ENCODE measurements at regions not wholly inside any gene's neighbourhood (a gene's known extent, or its start where the extent isn't known, plus 50 kb on each side); places are given as distances from the start of the nearest gene placed in this dataset.

DNA sequence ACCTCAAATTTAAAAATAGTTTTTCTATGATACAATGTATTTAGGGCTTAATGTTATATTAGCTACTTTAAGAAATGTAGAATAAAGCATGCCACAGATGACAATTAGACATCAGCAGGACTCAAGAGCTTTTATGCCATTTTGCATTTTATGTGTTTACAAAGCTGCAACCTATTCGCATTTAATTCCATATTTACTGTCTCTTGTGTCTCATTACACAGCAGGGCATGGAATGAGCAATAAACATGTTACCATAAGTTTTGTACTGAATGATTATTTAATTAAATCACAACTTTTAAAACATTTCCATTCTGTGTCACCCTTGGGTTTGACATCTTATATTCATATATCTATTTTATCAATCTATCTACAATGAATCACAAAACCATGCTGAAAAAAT lies 1756.9 kb downstream of the PCDH9 start:
- TF ChIP-seq ATF1 (CRISPR knock-in tag; IDR thresholded peaks at IDR 0.05) (no peak), JUN (CRISPR knock-in tag; IDR thresholded peaks at IDR 0.05) (no peak), ZNF121 (CRISPR knock-in tag; IDR thresholded peaks at IDR 0.05) (no peak), ZNF263 (CRISPR knock-in tag; IDR thresholded peaks at IDR 0.05; ENCODE audit: low read depth) (no peak), TEAD4 (CRISPR knock-in tag; IDR thresholded peaks at IDR 0.05) (no peak), CREB1 (CRISPR knock-in tag; IDR thresholded peaks at IDR 0.05) (no peak)
- TF ChIP-seq, protein P1, sequence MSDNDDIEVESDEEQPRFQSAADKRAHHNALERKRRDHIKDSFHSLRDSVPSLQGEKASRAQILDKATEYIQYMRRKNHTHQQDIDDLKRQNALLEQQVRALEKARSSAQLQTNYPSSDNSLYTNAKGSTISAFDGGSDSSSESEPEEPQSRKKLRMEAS (CRISPR knock-in tag; IDR thresholded peaks at IDR 0.05) = no peak
- TF ChIP-seq, protein P2, sequence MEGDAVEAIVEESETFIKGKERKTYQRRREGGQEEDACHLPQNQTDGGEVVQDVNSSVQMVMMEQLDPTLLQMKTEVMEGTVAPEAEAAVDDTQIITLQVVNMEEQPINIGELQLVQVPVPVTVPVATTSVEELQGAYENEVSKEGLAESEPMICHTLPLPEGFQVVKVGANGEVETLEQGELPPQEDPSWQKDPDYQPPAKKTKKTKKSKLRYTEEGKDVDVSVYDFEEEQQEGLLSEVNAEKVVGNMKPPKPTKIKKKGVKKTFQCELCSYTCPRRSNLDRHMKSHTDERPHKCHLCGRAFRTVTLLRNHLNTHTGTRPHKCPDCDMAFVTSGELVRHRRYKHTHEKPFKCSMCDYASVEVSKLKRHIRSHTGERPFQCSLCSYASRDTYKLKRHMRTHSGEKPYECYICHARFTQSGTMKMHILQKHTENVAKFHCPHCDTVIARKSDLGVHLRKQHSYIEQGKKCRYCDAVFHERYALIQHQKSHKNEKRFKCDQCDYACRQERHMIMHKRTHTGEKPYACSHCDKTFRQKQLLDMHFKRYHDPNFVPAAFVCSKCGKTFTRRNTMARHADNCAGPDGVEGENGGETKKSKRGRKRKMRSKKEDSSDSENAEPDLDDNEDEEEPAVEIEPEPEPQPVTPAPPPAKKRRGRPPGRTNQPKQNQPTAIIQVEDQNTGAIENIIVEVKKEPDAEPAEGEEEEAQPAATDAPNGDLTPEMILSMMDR (IDR thresholded peaks at IDR 0.05) = no peak
- TF ChIP-seq, protein P3, sequence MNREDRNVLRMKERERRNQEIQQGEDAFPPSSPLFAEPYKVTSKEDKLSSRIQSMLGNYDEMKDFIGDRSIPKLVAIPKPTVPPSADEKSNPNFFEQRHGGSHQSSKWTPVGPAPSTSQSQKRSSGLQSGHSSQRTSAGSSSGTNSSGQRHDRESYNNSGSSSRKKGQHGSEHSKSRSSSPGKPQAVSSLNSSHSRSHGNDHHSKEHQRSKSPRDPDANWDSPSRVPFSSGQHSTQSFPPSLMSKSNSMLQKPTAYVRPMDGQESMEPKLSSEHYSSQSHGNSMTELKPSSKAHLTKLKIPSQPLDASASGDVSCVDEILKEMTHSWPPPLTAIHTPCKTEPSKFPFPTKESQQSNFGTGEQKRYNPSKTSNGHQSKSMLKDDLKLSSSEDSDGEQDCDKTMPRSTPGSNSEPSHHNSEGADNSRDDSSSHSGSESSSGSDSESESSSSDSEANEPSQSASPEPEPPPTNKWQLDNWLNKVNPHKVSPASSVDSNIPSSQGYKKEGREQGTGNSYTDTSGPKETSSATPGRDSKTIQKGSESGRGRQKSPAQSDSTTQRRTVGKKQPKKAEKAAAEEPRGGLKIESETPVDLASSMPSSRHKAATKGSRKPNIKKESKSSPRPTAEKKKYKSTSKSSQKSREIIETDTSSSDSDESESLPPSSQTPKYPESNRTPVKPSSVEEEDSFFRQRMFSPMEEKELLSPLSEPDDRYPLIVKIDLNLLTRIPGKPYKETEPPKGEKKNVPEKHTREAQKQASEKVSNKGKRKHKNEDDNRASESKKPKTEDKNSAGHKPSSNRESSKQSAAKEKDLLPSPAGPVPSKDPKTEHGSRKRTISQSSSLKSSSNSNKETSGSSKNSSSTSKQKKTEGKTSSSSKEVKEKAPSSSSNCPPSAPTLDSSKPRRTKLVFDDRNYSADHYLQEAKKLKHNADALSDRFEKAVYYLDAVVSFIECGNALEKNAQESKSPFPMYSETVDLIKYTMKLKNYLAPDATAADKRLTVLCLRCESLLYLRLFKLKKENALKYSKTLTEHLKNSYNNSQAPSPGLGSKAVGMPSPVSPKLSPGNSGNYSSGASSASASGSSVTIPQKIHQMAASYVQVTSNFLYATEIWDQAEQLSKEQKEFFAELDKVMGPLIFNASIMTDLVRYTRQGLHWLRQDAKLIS (CRISPR knock-in tag; IDR thresholded peaks at IDR 0.05; ENCODE audit: borderline replicate concordance) = no peak
- TF ChIP-seq, protein P4, sequence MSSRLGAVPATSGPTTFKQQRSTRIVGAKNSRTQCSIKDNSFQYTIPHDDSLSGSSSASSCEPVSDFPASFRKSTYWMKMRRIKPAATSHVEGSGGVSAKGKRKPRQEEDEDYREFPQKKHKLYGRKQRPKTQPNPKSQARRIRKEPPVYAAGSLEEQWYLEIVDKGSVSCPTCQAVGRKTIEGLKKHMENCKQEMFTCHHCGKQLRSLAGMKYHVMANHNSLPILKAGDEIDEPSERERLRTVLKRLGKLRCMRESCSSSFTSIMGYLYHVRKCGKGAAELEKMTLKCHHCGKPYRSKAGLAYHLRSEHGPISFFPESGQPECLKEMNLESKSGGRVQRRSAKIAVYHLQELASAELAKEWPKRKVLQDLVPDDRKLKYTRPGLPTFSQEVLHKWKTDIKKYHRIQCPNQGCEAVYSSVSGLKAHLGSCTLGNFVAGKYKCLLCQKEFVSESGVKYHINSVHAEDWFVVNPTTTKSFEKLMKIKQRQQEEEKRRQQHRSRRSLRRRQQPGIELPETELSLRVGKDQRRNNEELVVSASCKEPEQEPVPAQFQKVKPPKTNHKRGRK (CRISPR knock-in tag; IDR thresholded peaks at IDR 0.05; ENCODE audit: borderline replicate concordance) = no peak
- TF ChIP-seq, protein P5, sequence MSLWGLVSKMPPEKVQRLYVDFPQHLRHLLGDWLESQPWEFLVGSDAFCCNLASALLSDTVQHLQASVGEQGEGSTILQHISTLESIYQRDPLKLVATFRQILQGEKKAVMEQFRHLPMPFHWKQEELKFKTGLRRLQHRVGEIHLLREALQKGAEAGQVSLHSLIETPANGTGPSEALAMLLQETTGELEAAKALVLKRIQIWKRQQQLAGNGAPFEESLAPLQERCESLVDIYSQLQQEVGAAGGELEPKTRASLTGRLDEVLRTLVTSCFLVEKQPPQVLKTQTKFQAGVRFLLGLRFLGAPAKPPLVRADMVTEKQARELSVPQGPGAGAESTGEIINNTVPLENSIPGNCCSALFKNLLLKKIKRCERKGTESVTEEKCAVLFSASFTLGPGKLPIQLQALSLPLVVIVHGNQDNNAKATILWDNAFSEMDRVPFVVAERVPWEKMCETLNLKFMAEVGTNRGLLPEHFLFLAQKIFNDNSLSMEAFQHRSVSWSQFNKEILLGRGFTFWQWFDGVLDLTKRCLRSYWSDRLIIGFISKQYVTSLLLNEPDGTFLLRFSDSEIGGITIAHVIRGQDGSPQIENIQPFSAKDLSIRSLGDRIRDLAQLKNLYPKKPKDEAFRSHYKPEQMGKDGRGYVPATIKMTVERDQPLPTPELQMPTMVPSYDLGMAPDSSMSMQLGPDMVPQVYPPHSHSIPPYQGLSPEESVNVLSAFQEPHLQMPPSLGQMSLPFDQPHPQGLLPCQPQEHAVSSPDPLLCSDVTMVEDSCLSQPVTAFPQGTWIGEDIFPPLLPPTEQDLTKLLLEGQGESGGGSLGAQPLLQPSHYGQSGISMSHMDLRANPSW (CRISPR knock-in tag; conservative IDR thresholded peaks at IDR 0.05; ENCODE audit: low read depth) = no peak
- TF ChIP-seq, protein P6, sequence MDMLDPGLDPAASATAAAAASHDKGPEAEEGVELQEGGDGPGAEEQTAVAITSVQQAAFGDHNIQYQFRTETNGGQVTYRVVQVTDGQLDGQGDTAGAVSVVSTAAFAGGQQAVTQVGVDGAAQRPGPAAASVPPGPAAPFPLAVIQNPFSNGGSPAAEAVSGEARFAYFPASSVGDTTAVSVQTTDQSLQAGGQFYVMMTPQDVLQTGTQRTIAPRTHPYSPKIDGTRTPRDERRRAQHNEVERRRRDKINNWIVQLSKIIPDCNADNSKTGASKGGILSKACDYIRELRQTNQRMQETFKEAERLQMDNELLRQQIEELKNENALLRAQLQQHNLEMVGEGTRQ (CRISPR knock-in tag; IDR thresholded peaks at IDR 0.05) = no peak
